HL-60 (cell line): ENCODE measurements at regions not wholly inside any gene's neighbourhood (a gene's known extent, or its start where the extent isn't known, plus 50 kb on each side); places are given as distances from the start of the nearest gene placed in this dataset.

Experiments
- POLR2AphosphoS5 ChIP-seq: IDR thresholded peaks from 2 replicates; pipeline ENCODE4 v1.6.1; 2012; ENCODE audit warnings: low read depth
- SPI1 ChIP-seq: IDR thresholded peaks from 2 replicates; pipeline ENCODE4 v1.6.1; 2012; ENCODE audit warnings: low read depth, mild to moderate bottlenecking, borderline replicate concordance
- TF ChIP-seq, protein P1 (sequence below): IDR thresholded peaks from one replicate; pipeline ENCODE4 v1.5.1; 2011; ENCODE audit warnings: low read length, control low read depth, inconsistent platforms; ENCODE audit not compliant: insufficient read depth

DNA sequence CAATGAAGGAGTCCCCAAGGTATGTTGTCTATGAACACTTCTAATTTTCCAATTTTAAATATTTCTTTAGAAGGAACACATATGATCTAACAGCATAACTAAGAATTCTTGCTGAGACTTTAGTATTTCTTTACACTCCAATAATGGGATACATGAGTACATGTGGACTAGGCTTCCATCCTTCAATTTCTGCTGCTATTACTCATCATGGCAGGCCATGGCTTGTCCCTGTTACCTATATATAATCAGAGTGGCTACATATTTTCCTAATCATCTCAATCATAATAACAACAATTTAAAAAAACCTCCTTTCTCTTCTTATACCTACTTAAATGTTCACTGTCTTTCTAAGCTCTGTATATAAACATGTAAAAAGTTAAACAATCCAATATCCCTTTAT lies 60.3 kb upstream of the TAC1 start:
- TF ChIP-seq, protein P1, sequence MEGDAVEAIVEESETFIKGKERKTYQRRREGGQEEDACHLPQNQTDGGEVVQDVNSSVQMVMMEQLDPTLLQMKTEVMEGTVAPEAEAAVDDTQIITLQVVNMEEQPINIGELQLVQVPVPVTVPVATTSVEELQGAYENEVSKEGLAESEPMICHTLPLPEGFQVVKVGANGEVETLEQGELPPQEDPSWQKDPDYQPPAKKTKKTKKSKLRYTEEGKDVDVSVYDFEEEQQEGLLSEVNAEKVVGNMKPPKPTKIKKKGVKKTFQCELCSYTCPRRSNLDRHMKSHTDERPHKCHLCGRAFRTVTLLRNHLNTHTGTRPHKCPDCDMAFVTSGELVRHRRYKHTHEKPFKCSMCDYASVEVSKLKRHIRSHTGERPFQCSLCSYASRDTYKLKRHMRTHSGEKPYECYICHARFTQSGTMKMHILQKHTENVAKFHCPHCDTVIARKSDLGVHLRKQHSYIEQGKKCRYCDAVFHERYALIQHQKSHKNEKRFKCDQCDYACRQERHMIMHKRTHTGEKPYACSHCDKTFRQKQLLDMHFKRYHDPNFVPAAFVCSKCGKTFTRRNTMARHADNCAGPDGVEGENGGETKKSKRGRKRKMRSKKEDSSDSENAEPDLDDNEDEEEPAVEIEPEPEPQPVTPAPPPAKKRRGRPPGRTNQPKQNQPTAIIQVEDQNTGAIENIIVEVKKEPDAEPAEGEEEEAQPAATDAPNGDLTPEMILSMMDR = no peak
- TF ChIP-seq POLR2AphosphoS5 = no peak
- no peak for TF ChIP-seq SPI1
